Embryonic facial prominence (tissue), 1 donor: ENCODE measurements at regions not wholly inside any gene's neighbourhood (a gene's known extent, or its start where the extent isn't known, plus 50 kb on each side); places are given as distances from the start of the nearest gene placed in this dataset.

Experiments used
- DNase-seq: peaks from one replicate; pipeline ENCODE4 v3.0.0-alpha.2; 2016; ENCODE audit errors: extremely low spot score

DNA sequence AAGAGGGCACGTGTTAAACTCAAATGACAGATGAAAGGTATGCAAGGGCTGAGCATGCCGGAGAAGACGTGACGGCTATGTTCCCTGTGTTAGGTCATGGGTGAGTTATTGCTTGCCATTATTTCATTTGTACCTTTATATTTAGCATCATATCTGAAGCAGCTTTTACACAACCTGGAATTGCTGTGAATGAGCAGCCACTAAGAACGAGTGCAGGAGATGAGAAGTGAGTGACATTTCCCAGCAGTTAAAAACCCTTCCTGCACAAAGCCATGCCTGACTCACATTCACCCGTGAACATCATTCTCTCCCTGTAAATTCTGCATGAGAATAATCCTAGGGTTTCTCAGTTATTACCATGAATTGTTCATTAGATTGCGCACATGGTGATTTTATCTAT lies 433.2 kb upstream of the ZFP42 start:
- no peak for DNase-seq

DNA sequence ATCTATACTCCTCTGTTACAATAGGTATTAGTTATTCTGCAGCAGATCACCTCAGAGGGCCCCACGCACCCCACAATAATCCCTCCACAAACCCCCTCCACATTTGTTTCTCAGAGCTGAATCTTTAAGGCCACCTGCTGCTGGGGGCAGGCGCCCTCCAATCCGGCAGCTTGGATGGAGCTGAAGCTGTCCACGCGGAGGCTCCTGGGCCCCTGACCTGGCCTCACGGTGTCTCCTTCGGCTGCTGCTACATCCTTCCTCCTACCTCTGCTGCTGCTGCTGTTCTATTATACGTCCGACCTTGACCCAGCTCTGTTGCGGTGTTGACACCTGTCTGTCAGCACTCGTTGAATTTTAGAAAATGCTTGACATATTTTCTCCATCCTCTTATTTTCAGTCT lies 430.2 kb upstream of the ZFP42 start:
- DNase-seq = no peak

DNA sequence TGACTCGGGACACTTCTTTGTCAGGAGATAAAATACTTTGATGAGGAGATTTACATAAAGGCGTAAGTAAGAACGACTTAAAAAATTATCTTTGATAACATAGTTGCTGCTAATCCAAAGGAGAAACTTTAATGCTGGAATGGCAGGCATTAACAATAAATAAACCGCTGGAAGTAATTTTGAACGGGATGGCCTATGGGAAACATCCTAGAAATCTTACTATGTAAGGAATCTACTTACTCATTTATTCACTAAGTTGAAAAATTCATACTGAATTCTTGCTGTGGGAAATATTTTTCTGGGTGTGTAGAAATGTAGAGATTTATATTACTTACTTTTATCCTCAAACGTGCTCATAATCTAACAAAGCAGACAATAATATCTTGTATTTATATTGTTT lies 425.7 kb upstream of the ZFP42 start:
- no peak for DNase-seq

GRCh38 chr4:187575706-187576105 lies 419.9 kb upstream of the ZFP42 start:
- DNase-seq = no peak

DNA sequence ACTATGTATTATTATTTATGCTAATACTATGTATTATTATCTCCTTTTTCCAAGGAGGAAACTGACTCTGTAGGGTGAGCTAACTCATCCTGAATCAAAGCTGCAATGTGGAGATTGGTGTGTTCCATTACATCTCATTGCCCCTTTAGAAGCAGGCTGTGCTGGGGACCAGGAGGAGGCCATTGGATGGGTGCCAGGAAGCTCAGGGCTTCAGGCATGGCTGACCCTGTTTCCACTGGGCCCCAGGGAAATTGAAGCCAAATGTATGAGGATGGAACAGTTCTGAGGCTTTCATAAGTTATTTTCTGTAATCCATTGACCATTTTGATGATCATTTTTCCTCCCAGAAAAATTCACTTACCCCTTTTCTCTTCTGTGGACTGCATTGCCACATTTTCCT lies 418.8 kb upstream of the ZFP42 start:
- no peak for DNase-seq

DNA sequence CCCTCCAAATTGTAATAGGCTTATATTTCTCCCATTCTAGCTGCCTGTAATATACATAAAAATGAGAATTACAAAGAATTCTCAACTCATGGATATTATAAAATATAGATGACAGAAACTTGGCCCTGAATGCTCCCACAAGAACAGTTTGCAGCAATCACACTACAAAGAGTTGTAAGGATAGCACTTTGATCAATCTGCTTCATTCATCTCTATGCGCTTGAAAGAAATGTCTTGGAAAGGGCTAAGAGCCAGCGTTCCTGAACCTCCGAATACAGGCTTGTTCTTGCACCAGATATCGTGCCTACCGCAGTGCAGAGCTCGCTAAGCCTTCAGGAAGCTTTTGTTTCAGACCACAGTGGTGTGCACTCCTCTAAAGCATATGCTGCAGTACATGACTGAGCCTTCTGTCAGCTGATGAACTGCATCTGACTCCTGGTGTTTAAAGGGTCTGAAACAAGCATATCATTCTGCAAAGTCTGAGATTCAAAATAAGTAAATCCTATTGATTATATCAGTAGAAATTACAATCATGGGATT lies 417.6 kb upstream of the ZFP42 start:
- no peak for DNase-seq

DNA sequence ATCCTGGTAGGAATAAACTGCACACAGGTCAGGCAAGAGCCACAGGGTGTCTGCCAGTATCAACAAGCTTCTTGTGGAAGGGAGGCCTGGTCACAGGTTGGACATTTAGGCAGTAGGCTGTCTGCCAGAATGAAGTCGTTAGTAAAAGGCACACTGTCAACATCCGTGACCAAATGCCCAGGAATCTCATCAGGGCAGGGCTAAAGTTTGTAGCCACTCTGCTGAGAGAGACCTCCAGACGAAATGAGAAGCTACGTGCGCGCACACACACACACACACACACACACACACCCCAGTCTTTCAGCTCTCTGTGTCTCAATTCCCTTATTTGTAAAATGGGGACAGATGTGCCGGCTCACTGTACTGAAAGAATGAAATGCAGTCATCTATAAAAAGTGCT lies 408.7 kb upstream of the ZFP42 start:
- DNase-seq = no peak

GRCh38 chr4:187598196-187598595 lies 397.4 kb upstream of the ZFP42 start:
- DNase-seq = no peak

GRCh38 chr4:187602339-187603092 lies 393.1 kb upstream of the ZFP42 start:
- DNase-seq = no peak

- no peak for DNase-seq
Measured at GRCh38 chr4:187603093-187604025, 392.2 kb upstream of the ZFP42 start.

DNA sequence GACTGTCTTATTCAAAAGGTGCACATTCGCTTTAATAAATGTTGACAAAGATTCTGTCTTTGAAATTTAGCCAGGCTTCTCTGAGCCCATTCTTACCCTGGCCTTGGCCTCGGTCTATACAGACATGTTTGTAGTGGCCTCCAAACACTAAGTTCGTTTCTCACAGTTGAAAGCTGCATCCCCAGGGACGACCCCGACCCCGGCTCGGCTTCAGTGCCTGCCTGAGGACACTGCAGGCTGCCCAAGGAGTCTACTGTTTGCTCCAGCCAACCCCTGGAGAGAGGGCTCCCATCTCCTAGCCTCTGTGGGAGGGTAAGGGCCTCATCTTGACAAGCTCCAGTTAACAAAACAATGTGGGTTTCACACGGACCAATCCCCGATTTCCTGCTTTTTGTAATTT lies 390.6 kb upstream of the ZFP42 start:
- no peak for DNase-seq

DNA sequence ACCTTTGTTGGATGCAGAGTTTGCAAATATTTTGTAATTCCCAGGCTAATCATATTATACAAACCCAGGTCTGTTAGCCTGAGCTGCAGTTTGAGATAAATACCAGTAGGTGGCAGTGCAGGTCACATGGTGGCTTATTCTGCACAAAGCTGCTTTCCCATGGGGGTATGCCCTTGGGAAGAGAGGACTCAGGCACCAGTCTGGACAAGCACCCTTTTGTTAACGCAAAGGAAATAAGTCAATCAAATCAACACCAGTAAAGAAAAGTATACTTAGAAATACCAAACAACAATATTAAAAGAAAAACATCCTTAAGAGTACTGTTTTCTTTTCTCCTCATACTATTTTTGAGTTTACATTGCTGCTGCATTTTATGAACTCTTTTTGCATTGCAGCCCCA lies 389.0 kb upstream of the ZFP42 start:
- DNase-seq = no peak

DNA sequence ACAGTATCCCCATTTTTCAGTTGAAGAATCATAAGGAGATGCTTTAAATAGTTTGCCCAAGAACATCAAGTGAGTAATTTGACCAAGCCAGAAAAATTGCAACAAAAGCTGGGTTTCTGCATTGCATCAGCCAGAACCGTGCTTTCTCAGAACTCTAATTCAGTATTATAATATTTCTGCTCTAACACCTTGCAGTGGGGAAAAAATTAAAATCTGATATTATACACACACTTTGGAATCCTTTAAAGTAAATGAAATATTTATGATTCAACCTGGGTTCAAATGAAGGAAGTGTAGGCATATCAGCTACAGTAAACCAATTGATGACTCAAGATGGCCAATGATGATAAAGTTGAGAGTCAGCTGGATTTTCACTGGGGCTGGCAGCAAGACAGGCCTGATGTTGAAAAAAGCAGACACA lies 387.6 kb upstream of the ZFP42 start:
- no peak for DNase-seq

DNA sequence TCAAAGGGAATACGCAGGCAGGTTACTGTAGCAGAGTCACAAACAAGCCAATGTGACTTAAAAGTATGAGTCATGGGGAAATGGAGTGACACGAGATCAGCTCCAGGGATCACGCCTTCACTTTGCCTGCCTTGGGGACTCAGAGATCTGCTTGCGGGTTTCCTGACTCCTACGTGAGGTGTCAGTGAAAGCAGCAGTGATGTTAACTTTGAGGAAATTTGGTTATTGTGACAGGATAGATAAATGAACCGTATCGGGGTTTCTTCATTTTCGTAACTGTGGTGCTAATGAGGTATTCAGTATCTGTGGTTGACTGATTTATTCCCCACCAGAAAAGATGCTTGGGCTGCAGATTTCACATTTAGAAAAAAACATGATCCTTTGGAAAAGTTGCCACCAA lies 383.3 kb upstream of the ZFP42 start:
- no peak for DNase-seq

GRCh38 chr4:187613089-187613839 lies 382.3 kb upstream of the ZFP42 start:
- DNase-seq = no peak

GRCh38 chr4:187615972-187616371 lies 379.6 kb upstream of the ZFP42 start:
- DNase-seq = no peak

GRCh38 chr4:187617113-187617512 lies 378.5 kb upstream of the ZFP42 start:
- no peak for DNase-seq

DNA sequence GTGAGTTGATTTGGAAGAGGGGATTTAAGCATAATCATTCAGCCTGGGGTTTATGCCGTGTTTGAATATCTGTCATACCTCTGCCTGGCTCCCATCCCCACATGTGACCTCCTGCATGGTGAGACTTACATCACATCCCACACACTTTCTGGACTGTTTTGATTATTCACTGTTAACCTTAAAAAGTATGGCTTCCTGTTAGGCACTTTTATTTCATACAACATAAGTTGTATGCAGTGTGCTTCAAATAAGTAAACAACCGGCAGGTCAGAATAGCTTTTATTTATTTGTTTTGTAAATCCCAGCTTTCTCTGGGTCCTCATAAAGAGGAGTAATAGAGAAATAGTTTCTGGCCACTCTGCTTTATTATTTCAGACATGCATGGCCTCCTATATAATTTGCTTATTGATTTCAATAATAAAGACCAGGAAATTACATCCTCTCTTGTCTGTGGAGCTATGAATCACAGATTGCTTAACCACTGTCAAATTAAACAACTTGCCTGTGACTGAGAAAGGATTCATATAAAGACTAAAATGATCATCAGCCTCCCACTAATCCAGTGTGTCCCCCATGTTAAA lies 376.8 kb upstream of the ZFP42 start:
- DNase-seq = no peak

- DNase-seq = no peak
Measured at GRCh38 chr4:187619319-187619718, 376.3 kb upstream of the ZFP42 start.

GRCh38 chr4:187632260-187632995 lies 363.1 kb upstream of the ZFP42 start:
- DNase-seq = no peak

- DNase-seq = no peak
Measured at GRCh38 chr4:187633245-187633644, 362.3 kb upstream of the ZFP42 start.
